Aorta (tissue), 5 donors: ENCODE measurements at regions not wholly inside any gene's neighbourhood (a gene's known extent, or its start where the extent isn't known, plus 50 kb on each side); places are given as distances from the start of the nearest gene placed in this dataset.

Source experiments
- ATAC-seq: fragments of 200-7000 bp; cut with Tn5 transposase; one replicate; pipeline ENCODE4 v1.9.1; 2022; ENCODE audit warnings: moderate library complexity; ENCODE audit not compliant: low FRiP score
- DNase-seq, 2 donors: peaks; one replicate each; pipeline ENCODE4 v3.0.0-alpha.2; 2020
- H3K27ac ChIP-seq, 2 donors: one replicate each; pipeline ENCODE4 v1.5.1; 2013; ENCODE audit warnings: low read length in 2 of 2, mild to moderate bottlenecking in 2 of 2, moderate library complexity in 2 of 2, control low read depth in 1 of 2, inconsistent platforms in 1 of 2, low read depth in 1 of 2
- H3K27me3 ChIP-seq, 2 donors: one replicate each; pipeline ENCODE4 v1.6.1; 2013; ENCODE audit warnings: control low read depth in 1 of 2, low read length in 1 of 2, mild to moderate bottlenecking in 1 of 2, moderate library complexity in 1 of 2; ENCODE audit not compliant: insufficient read depth in 2 of 2, control insufficient read depth in 1 of 2
- H3K36me3 ChIP-seq, 2 donors: one replicate each; pipeline ENCODE4 v1.6.1; 2013; ENCODE audit warnings: control low read depth in 1 of 2, low read length in 1 of 2, mild to moderate bottlenecking in 1 of 2; ENCODE audit not compliant: insufficient read depth in 2 of 2, control insufficient read depth in 1 of 2
- H3K4me1 ChIP-seq, 2 donors: one replicate each; pipeline ENCODE4 v1.6.1; 2013; ENCODE audit warnings: low read length in 2 of 2, control low read depth in 1 of 2, mild to moderate bottlenecking in 1 of 2, moderate library complexity in 1 of 2; ENCODE audit not compliant: insufficient read depth in 2 of 2, control insufficient read depth in 1 of 2
- H3K4me3 ChIP-seq, 2 donors: one replicate each; pipeline ENCODE4 v1.5.1; 2013; ENCODE audit warnings: low read length in 2 of 2, control low read depth in 1 of 2, mild to moderate bottlenecking in 1 of 2
- H3K9me3 ChIP-seq: one replicate; pipeline ENCODE4 v1.6.1; 2013; ENCODE audit warnings: mild to moderate bottlenecking, low read length; ENCODE audit not compliant: control insufficient read depth
- WGBS, 2 donors: extraction: QIAGEN DNeasy Blood & Tissue Kit; methylation state at CpG; one replicate each; pipeline ENCODE4 v1.1.7; 2013; 5-methylcytosine and 5-hydroxymethylcytosine counted together
- intact Hi-C, 2 donors: fragments of 100-400 bp; cut with DNase I; formaldehyde crosslinking; loops; one replicate each; pipeline versions ENCODE4 v1.14.2 to v1.15.0; 2022
- donor health status: healthy with polysubstance abuse.
- donor health status: Bipolar disorder and iron deficiency.
- donor health status: DM: no; HTN: no; CAD: no.
- donor health status: DM: no; HTN: no; CAD: no.
- donor health status: DM: yes; HTN: yes; CAD: no.

DNA sequence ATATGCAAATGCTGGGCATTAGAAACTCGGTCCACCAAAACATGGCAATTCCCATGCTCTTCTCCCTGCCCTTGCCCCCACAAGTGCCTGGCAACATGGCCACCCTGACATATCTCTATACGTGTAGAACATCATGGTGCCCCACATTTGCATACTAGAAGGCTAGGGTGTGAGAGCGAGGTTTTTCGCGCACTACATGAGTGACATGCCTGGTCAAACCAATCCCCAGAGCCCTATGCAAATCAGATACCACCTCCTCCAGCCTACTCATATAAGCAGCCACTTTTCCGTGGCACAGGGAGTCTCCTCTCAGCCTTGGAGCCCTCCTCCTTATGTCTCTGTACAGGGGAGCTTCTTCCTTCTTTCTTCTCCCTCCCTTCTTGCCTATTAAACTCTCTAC is 296.1 kb upstream of the GULP1 start:
- H3K4me3 ChIP-seq: no peak overlapping the region
- no peaks in the 10 kb centered on the region for H3K9me3 ChIP-seq
- H3K36me3 ChIP-seq: no peaks in the 10 kb centered on the region
- intact Hi-C loops: no loop called here
- no peaks in the 10 kb centered on the region for H3K4me1 ChIP-seq
- ATAC-seq (no peak), DNase-seq (peak in 1 of 2 donors; percentile 39)
- no peaks in the 10 kb centered on the region for H3K27me3 ChIP-seq
- WGBS, 2 donors: 85 to 89% methylated on average over 6 of the region's 6 CpGs
- H3K27ac ChIP-seq: no peak overlapping the region

DNA sequence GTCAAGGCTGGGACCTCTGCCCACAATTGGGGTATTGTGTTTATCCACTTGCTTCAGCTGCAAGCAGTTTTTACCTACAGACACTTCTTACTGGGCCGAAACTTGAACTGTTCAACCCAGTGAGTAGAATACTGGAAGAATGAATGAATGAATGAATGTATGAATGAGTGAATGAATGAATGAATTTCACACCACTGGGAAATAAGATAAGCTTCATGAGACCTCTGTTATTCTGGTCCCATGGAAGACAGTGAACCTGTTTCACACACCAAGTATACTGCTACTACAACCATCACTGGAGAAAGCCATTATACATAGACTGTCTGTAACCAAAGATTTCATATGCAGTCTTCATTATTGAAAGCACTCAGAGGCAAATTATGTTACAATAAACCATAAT is 295.0 kb upstream of the GULP1 start:
- Histone ChIP-seq H3K27me3 (no peaks in the 10 kb centered on the region), H3K36me3 (no peaks in the 10 kb centered on the region), H3K4me1 (no peaks in the 10 kb centered on the region), H3K9me3 (no peaks in the 10 kb centered on the region), H3K27ac (no peak overlapping the region), H3K4me3 (no peak overlapping the region)
- ATAC-seq (no peak), DNase-seq (no peak)
- intact Hi-C loops: no loop called here
- 94 to 98% methylated on average over 1 of the region's 1 CpG for WGBS, 2 donors

DNA sequence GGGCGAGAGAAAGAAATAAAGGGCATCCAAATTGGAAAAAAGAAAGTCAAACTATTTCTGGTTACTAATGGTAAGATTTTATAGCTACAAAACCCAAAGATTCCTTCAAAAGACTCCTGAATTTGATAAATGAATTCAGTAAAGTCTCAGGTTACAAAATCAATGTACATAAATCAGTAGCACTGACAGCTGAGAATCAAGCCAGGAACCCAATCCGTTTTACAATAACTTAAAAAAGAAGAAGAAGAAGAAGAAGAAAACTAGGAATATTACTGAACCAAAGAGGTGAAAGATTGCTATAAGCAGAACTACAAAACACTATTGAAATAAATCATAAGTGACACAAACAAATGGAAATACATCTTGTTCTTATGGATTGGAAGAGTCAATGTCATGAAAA is 291.5 kb upstream of the GULP1 start:
- no peaks in the 10 kb centered on the region for H3K27me3 ChIP-seq
- no peak for ATAC-seq
- H3K4me1 ChIP-seq: no peaks in the 10 kb centered on the region
- no peak for DNase-seq
- H3K4me3 ChIP-seq: no peak overlapping the region
- intact Hi-C loops: no loop called here
- no peaks in the 10 kb centered on the region for H3K9me3 ChIP-seq
- H3K36me3 ChIP-seq: no peaks in the 10 kb centered on the region
- 15 to 30% methylated on average over 2 of the region's 2 CpGs for WGBS, 2 donors
- no peak overlapping the region for H3K27ac ChIP-seq

DNA sequence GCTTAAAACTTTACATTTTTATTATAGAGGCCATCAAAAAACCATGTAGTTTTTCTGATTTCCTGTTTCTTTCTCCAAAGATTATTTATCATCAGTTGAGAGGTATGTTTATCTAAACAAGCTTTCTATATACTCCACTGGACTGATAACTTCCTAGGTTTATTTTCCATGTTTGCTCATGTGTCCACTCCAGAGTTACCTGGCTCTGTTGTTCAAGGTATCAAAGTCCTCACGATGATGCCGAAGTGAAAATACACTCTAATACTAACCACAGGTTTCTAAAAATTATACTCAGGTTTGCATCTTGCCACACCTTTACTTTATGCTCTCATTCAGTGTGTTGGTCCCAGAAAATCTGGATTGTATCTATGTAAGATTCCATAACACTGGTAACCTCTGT is 287.9 kb upstream of the GULP1 start:
- intact Hi-C loops: no loop called here
- no peaks in the 10 kb centered on the region for H3K27me3 ChIP-seq
- no peaks in the 10 kb centered on the region for H3K4me1 ChIP-seq
- H3K4me3 ChIP-seq: no peak overlapping the region
- no peaks in the 10 kb centered on the region for H3K9me3 ChIP-seq
- DNase-seq: no peak
- WGBS, 2 donors: 49 to 67% methylated on average over 2 of the region's 2 CpGs
- no peak for ATAC-seq
- H3K27ac ChIP-seq: no peak overlapping the region
- no peaks in the 10 kb centered on the region for H3K36me3 ChIP-seq

DNA sequence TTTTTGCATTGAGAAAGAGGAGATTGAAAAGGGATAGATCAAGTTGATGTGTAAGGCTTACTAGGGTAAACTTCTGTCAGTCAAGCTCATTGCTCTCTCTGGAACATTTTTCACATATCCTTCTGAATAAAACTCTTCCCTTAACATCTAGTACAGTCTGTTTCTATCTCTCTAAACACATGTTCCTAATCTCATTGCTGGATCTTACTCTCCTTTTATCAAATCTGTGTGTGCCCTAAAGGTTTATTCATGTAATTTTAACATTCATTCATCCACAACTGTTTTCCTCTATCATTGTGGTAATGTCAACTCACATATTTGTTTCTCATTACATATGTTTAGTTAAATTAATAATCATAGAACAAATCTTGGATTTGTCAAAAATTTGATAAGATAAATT is 277.9 kb upstream of the GULP1 start:
- intact Hi-C loops: no loop called here
- no peaks in the 10 kb centered on the region for H3K9me3 ChIP-seq

DNA sequence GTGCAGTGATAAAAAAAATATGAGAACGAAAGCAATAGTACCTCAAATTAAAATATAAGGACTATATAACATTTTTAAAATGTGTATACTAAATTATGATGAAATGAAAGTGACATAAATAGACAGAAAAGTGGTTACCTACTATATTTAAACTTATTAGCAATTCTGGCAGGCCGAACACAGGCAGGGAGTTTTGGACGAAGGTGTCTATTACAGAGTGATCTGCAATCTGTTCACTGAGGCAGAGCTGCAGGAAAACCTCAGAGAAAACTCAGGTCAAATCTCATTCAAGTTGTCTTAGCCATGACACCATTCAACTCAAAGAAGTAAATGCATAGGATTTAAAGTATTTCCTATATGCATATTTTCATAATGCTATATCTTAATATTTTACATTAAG is 274.8 kb upstream of the GULP1 start:
- intact Hi-C loops: no loop called here
- H3K27ac ChIP-seq: no peak overlapping the region
- DNase-seq (no peak), ATAC-seq (no peak)
- no peaks in the 10 kb centered on the region for H3K4me1 ChIP-seq
- H3K36me3 ChIP-seq: no peaks in the 10 kb centered on the region
- no peaks in the 10 kb centered on the region for H3K27me3 ChIP-seq
- no peak overlapping the region for H3K4me3 ChIP-seq
- WGBS, 2 donors: 66 to 69% methylated on average over 3 of the region's 3 CpGs
- no peaks in the 10 kb centered on the region for H3K9me3 ChIP-seq

More for the DNA sequence above, 277.9 kb upstream of the GULP1 start:
- Histone ChIP-seq H3K27ac (no peak overlapping the region), H3K36me3 (no peaks in the 10 kb centered on the region), H3K4me3 (no peak overlapping the region), H3K4me1 (no peaks in the 10 kb centered on the region), H3K27me3 (no peaks in the 10 kb centered on the region)
- DNase-seq (no peak), ATAC-seq (no peak)

DNA sequence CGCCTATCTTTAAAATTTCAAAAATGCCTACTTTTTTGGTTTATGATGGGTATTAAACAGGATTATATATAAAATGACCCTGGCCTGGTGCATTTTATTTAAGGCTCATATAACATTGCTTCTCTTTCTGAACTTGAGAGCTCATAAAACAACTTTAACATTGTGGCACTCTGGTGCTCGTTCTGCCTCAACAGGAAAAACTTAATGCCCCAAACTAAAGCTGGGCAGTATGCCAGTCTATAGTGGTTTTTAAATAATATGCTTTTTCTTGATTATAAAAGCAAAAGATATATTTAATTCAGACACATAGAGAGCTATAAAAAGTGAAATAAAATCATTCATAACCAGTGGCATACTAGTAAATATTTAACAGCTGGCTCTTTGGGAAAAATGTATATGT is 269.3 kb upstream of the GULP1 start:
- Histone ChIP-seq H3K4me1 (no peaks in the 10 kb centered on the region), H3K4me3 (no peak overlapping the region), H3K9me3 (no peaks in the 10 kb centered on the region), H3K27me3 (no peaks in the 10 kb centered on the region), H3K27ac (no peak overlapping the region), H3K36me3 (no peaks in the 10 kb centered on the region)
- ATAC-seq (no peak), DNase-seq (no peak)
- WGBS, 2 donors: 94 to 95% methylated on average over 2 of the region's 2 CpGs
- intact Hi-C loops: no loop called here

DNA sequence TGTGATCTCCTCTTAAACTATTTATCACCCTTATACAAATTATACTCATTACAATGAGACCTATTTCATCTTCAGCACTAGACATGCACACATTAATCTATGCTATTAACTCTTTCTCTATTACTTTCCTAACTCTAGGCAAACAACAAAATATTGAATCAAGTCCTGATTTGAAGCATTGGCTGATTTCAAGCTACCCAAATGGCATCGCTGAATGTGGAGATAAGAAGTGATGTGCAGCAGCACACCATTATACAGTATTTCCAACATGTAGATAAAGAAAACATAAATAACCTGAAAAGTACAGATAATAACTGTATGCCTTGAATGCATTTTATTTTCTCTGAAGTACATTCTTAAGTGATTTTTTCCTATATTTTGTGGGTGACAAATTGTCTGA is 268.6 kb upstream of the GULP1 start:
- ATAC-seq: no peak
- Histone ChIP-seq H3K9me3 (no peaks in the 10 kb centered on the region), H3K36me3 (no peaks in the 10 kb centered on the region), H3K27me3 (no peaks in the 10 kb centered on the region), H3K4me1 (no peaks in the 10 kb centered on the region), H3K27ac (no peak overlapping the region), H3K4me3 (no peak overlapping the region)
- intact Hi-C loops: no loop called here
- no peak for DNase-seq
- WGBS, 2 donors: 80 to 82% methylated on average over 1 of the region's 1 CpG

DNA sequence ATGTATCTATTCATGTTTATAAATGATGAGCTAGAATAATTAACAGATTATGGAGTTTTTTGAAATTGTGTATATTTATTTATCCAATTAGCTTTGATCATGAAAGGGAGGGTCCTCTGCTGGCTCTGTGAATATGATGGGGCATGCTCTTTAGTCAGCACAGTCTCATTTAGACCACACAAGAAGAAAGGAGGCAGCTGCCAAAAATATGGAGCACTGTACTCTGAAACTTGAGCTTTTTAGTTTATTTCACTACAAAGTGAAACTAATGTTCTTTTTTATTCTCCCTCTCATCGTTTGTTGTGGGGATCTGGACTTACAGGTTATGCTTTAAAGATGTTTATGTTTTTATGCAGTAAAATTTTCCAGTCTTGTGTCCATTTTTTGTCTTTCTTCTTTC is 266.9 kb upstream of the GULP1 start:
- no peak for ATAC-seq
- Histone ChIP-seq H3K36me3 (no peaks in the 10 kb centered on the region), H3K27ac (no peak overlapping the region), H3K27me3 (no peaks in the 10 kb centered on the region), H3K4me3 (no peak overlapping the region), H3K4me1 (no peaks in the 10 kb centered on the region), H3K9me3 (no peaks in the 10 kb centered on the region)
- WGBS, 2 donors: 24 to 52% methylated on average over 1 of the region's 1 CpG
- DNase-seq: no peak
- intact Hi-C loops: no loop called here
